Suprapubic skin (tissue), 3 donors: ENCODE measurements at regions not wholly inside any gene's neighbourhood (a gene's known extent, or its start where the extent isn't known, plus 50 kb on each side); places are given as distances from the start of the nearest gene placed in this dataset.

Experiments used
- POLR2AphosphoS5 ChIP-seq, 3 donors: sonication (generic); formaldehyde crosslinking; IDR thresholded peaks; one replicate each; pipeline ENCODE4 v1.6.1; 2017; ENCODE audit warnings: antibody characterized with exemption in 3 of 3
- TF ChIP-seq, protein P1 (sequence below), 2 donors: fragments of 200-600 bp in 1 of 2; fragments of 450-650 bp in 1 of 2; sonication (generic) in 1 of 2; IDR thresholded peaks; one replicate each; pipeline ENCODE4 v1.5.1; 2016 to 2019; ENCODE audit warnings: antibody characterized with exemption in 2 of 2, mild to moderate bottlenecking in 1 of 2, moderate library complexity in 1 of 2

DNA sequence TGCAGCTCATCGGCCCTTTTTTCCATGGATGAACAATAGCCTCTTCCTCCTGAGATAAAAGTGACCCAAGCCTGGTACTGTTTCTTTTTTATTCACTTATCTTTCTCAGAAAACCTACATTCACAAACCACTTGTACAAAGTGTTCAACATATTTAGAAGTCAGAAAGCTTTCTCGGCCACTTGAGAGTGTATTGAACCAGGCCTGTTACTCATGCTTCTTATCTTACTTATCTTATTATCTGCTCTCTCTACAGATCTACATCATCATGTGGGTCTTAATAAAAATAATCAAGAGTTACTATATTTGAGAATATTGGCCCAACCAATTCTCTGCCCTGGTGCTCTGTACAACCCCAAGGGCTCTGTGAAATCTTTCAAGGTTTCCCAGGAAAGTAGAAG is 242.1 kb downstream of the MREG start:
- TF ChIP-seq, protein P1, sequence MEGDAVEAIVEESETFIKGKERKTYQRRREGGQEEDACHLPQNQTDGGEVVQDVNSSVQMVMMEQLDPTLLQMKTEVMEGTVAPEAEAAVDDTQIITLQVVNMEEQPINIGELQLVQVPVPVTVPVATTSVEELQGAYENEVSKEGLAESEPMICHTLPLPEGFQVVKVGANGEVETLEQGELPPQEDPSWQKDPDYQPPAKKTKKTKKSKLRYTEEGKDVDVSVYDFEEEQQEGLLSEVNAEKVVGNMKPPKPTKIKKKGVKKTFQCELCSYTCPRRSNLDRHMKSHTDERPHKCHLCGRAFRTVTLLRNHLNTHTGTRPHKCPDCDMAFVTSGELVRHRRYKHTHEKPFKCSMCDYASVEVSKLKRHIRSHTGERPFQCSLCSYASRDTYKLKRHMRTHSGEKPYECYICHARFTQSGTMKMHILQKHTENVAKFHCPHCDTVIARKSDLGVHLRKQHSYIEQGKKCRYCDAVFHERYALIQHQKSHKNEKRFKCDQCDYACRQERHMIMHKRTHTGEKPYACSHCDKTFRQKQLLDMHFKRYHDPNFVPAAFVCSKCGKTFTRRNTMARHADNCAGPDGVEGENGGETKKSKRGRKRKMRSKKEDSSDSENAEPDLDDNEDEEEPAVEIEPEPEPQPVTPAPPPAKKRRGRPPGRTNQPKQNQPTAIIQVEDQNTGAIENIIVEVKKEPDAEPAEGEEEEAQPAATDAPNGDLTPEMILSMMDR (IDR thresholded peaks at IDR 0.05): no peak
- no peak for TF ChIP-seq POLR2AphosphoS5 (IDR thresholded peaks at IDR 0.05)
